IPS-18a (cell line): ENCODE measurements at regions not wholly inside any gene's neighbourhood (a gene's known extent, or its start where the extent isn't known, plus 50 kb on each side); places are given as distances from the start of the nearest gene placed in this dataset.
"Not testable (repeated sequence)": the region's sequence is repeated elsewhere in the genome, so short reads cannot be mapped to it uniquely, and the experiment has no call there.

Experiments
- H3K27ac ChIP-seq: one replicate; pipeline ENCODE4 v1.5.1; 2013; ENCODE audit warnings: low read length
- H3K27me3 ChIP-seq: one replicate; pipeline ENCODE4 v1.6.1; 2013; ENCODE audit warnings: mild to moderate bottlenecking, low read length; ENCODE audit not compliant: control insufficient read depth, insufficient read depth
- H3K36me3 ChIP-seq: one replicate; pipeline ENCODE4 v1.6.1; 2013; ENCODE audit warnings: low read depth, low read length; ENCODE audit not compliant: control insufficient read depth
- H3K4me1 ChIP-seq: one replicate; pipeline ENCODE4 v1.6.1; 2013; ENCODE audit warnings: low read depth, low read length; ENCODE audit not compliant: control insufficient read depth
- H3K4me3 ChIP-seq: one replicate; pipeline ENCODE4 v1.5.1; 2013; ENCODE audit warnings: low read length
- H3K9ac ChIP-seq: one replicate; pipeline ENCODE4 v1.6.1; 2013; ENCODE audit warnings: mild to moderate bottlenecking, low read length, moderate library complexity
- H3K9me3 ChIP-seq: one replicate; pipeline ENCODE4 v1.6.1; 2013; ENCODE audit warnings: low read depth, low read length; ENCODE audit not compliant: control insufficient read depth

- H3K27me3 ChIP-seq: no peaks in the 10 kb centered on the region
- no peaks in the 10 kb centered on the region for H3K9me3 ChIP-seq
- no peaks in the 10 kb centered on the region for H3K4me1 ChIP-seq
- H3K36me3 ChIP-seq: no peaks in the 10 kb centered on the region
- H3K9ac ChIP-seq: no peak overlapping the region
- H3K4me3 ChIP-seq: no peak overlapping the region
- H3K27ac ChIP-seq: no peak overlapping the region
Observed at GRCh38 chr18:30675493-30675892, 367.0 kb downstream of the DSC3 start.

- Histone ChIP-seq H3K27ac (no peak overlapping the region), H3K27me3 (no peaks in the 10 kb centered on the region)
Observed at GRCh38 chr18:30675072-30675471, 367.5 kb downstream of the DSC3 start.

DNA sequence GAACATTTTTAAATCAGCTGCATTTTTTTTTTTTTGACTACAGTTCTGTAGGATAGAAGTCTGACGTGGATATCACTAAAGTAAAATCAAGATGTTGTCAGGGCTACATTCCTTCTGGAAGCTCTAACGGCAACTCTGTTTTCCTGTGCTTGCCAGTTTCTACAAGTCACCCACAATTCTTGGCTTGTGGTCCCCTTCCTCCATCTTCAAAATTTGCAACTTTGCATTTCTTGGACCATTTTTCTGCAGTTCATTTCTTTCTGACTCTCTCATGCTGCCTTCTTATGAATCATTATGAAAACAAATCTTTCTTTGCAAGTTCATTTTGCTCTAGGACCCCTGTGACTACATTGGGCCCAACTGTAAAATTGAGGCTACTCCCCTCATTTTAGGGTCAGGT is 367.9 kb downstream of the DSC3 start:
- H3K4me1 ChIP-seq: no peaks in the 10 kb centered on the region
- no peaks in the 10 kb centered on the region for H3K36me3 ChIP-seq
- H3K9me3 ChIP-seq: no peaks in the 10 kb centered on the region
- H3K27me3 ChIP-seq: no peaks in the 10 kb centered on the region
- H3K9ac ChIP-seq: no peak overlapping the region
- H3K4me3 ChIP-seq: no peak overlapping the region
- H3K27ac ChIP-seq: no peak overlapping the region

More at GRCh38 chr18:30675072-30675471, 367.5 kb downstream of the DSC3 start:
- Histone ChIP-seq H3K4me1 (no peaks in the 10 kb centered on the region), H3K4me3 (no peak overlapping the region), H3K9me3 (no peaks in the 10 kb centered on the region), H3K36me3 (no peaks in the 10 kb centered on the region), H3K9ac (no peak overlapping the region)

DNA sequence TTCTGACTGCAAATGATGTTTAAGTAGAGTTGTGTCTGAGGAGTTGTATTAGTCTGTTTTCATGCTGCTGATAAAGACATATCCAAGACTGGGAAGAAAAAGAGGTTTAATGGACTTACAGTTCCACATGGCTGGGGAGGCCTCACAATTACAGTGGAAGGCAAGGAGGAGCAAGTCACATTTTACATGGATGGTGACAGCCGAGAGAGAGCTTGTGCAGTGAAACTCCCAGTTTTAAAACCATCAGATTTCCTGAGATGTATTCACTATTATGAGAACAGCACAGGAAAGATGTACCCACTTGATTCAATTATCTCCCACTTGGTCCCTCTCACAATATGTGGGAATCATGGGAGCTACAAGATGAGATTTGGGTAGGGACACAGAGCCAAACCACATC is 370.1 kb downstream of the DSC3 start:
- H3K9me3 ChIP-seq, H3K27me3 ChIP-seq, H3K4me3 ChIP-seq, H3K9ac ChIP-seq, H3K36me3 ChIP-seq, H3K27ac ChIP-seq, H3K4me1 ChIP-seq: not testable (repeated sequence)

- Histone ChIP-seq H3K9ac (no peak overlapping the region), H3K9me3 (no peaks in the 10 kb centered on the region), H3K27me3 (no peaks in the 10 kb centered on the region), H3K36me3 (no peaks in the 10 kb centered on the region), H3K4me1 (no peaks in the 10 kb centered on the region), H3K27ac (no peak overlapping the region), H3K4me3 (no peak overlapping the region)
Observed at GRCh38 chr18:30658306-30658705, 384.2 kb downstream of the DSC3 start.

DNA sequence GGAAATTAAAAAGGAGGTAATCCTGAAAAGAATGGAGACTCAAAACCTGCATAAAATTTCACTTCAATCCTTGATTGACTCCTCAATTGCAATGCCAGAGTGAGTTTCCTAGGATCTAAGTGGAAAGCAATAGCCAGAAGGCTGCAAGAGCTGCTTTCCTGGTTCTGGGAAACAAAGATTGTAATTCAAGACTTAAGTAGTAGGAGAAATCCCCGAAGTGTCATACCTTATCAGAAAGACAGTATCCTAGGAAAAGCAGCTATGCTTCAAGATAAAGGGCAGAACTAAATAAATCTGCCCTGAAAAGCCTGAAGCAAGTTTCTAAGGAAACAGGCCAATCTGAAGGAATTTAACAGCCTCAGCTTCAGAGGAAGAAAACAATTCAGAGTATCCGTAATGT is 390.2 kb downstream of the DSC3 start:
- no peak overlapping the region for H3K9ac ChIP-seq
- H3K4me3 ChIP-seq: no peak overlapping the region

DNA sequence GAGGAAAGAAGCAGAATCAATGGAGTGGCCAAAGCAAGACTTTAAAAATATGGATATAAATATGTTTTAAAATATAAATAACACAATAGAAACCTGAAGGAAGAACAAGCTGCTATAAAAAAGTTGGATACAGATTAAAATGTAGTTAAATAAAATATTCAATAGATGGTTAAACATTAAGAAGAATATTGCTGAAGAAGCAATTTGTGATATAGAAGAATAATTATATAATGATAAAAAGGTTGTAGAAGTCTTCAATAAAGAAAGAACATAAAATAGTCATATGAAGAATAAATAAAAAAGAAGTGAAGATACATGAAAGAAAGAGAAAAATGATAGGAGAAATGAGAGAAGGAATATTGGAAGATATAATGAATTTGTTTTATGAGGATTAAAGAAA is 392.0 kb downstream of the DSC3 start:
- no peak overlapping the region for H3K27ac ChIP-seq
- H3K4me1 ChIP-seq: peaks cover 6% of the 10 kb centered on the region
- no peak overlapping the region for H3K9ac ChIP-seq
- H3K36me3 ChIP-seq: no peaks in the 10 kb centered on the region
- H3K9me3 ChIP-seq: no peaks in the 10 kb centered on the region
- no peak overlapping the region for H3K4me3 ChIP-seq
- H3K27me3 ChIP-seq: no peaks in the 10 kb centered on the region

More for the DNA sequence above, 390.2 kb downstream of the DSC3 start:
- Histone ChIP-seq H3K27me3 (no peaks in the 10 kb centered on the region), H3K36me3 (no peaks in the 10 kb centered on the region), H3K4me1 (peaks cover 6% of the 10 kb centered on the region), H3K27ac (no peak overlapping the region), H3K9me3 (no peaks in the 10 kb centered on the region)

DNA sequence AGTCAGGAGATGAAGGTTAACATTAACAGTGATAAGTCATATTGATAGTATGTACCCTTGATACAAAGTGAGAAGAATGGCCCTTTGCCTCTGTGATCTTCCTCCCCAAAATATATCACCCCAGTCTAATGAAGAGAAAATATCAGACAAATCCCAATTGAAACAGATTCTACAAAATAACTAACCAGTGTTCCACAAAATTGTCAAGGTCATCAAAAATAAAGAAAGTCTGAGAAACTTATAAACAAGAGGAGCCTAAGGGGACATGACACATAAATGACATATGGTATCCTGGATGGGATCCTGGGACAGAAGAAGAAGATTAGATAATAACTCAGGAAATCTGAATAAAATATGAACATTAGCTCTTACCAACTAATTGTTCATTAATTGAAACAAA is 398.4 kb downstream of the DSC3 start:
- Histone ChIP-seq H3K4me3 (no peak overlapping the region), H3K27ac (no peak overlapping the region), H3K9ac (no peak overlapping the region), H3K9me3 (no peaks in the 10 kb centered on the region), H3K4me1 (no peaks in the 10 kb centered on the region), H3K36me3 (no peaks in the 10 kb centered on the region), H3K27me3 (no peaks in the 10 kb centered on the region)

DNA sequence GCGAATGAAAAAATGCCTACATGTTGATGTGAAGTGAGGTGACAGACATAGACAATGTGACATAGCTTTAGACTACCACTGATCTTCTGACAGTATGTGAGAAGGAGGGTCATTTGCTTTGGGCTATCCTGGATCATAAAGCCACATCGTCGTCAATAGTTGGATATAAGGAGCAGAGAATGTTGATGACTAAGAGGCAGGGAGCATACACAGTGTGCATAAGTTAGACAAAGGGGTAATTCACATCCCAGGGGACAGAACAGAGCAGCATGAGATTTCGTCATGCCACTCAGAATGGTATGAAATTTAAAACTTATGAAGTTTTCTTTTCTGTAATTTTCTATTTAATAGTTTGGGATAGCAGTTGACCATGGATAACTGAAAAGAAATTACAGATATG is 403.2 kb downstream of the DSC3 start:
- Histone ChIP-seq H3K9ac (no peak overlapping the region), H3K4me3 (no peak overlapping the region), H3K27me3 (no peaks in the 10 kb centered on the region), H3K9me3 (no peaks in the 10 kb centered on the region), H3K36me3 (no peaks in the 10 kb centered on the region), H3K4me1 (no peaks in the 10 kb centered on the region), H3K27ac (no peak overlapping the region)

- no peaks in the 10 kb centered on the region for H3K36me3 ChIP-seq
- no peaks in the 10 kb centered on the region for H3K9me3 ChIP-seq
- H3K4me3 ChIP-seq: no peak overlapping the region
- H3K27ac ChIP-seq: no peak overlapping the region
- H3K9ac ChIP-seq: no peak overlapping the region
- peaks cover 4% of the 10 kb centered on the region for H3K27me3 ChIP-seq
- H3K4me1 ChIP-seq: peaks cover 16% of the 10 kb centered on the region
Observed at GRCh38 chr18:30634249-30634648, 408.3 kb downstream of the DSC3 start.

DNA sequence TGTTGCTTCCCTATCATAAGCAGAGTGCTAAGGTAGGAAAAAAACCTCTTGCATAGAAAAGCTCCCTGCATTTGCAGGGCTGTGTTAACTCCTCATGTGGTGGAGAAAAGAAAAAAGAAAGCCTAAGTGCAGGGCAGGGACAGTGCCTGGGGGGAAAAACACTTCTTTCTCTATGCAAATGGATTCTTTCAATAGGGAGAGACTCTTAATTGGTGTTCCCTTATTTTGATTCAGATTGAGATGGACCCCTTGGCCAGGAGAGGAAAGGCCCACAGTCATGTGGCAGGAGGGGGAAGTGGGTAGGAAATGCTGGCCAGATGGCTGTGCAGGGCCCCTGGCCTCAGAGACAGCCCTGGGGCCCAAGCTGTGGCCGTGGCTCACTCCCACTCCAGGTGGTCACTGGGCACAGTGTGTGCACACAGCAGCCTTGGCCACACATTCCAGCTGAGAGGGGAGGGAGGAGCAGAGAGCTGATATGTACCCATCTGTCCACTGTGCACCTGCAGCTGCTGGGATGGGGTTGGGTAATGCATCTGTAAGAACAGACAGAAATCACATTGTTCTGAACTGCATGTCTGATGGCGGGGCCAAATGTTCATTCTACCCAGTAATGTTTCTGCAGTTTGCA is 410.4 kb downstream of the DSC3 start:
- H3K36me3 ChIP-seq: no peaks in the 10 kb centered on the region
- no peak overlapping the region for H3K27ac ChIP-seq

GRCh38 chr18:30625961-30626360 is 416.6 kb downstream of the DSC3 start:
- H3K27ac ChIP-seq: no peak overlapping the region
- H3K4me3 ChIP-seq: no peak overlapping the region
- peaks cover 19% of the 10 kb centered on the region for H3K27me3 ChIP-seq
- H3K9ac ChIP-seq: no peak overlapping the region
- peaks cover 29% of the 10 kb centered on the region for H3K4me1 ChIP-seq
- H3K9me3 ChIP-seq: no peaks in the 10 kb centered on the region
- H3K36me3 ChIP-seq: no peaks in the 10 kb centered on the region

More for the DNA sequence above, 410.4 kb downstream of the DSC3 start:
- H3K27me3 ChIP-seq: peaks cover 4% of the 10 kb centered on the region
- no peak overlapping the region for H3K4me3 ChIP-seq
- H3K9me3 ChIP-seq: no peaks in the 10 kb centered on the region
- H3K4me1 ChIP-seq: peaks cover 16% of the 10 kb centered on the region
- H3K9ac ChIP-seq: no peak overlapping the region
